Stimulated activated CD8-positive, alpha-beta memory T cell treated with anti-CD3 and anti-CD28 coated beads, Interleukin-12 subunit alpha, Interleukin-12 subunit beta, amount 100 ng/mL, for 24 hours (primary cell): ENCODE measurements at regions not wholly inside any gene's neighbourhood (a gene's known extent, or its start where the extent isn't known, plus 50 kb on each side); places are given as distances from the start of the nearest gene placed in this dataset.
"Not testable (repeated sequence)": the region's sequence is repeated elsewhere in the genome, so short reads cannot be mapped to it uniquely, and the experiment has no call there.

Experiments used
- DNase-seq: peaks from one replicate; pipeline ENCODE4 v3.0.0-alpha.2; 2020; ENCODE audit errors: extremely low read depth

GRCh38 chr6:25157183-25157582, 122.0 kb upstream of the CARMIL1 start:
- no peak for DNase-seq

GRCh38 chr6:25157842-25158241, 121.3 kb upstream of the CARMIL1 start:
- no peak for DNase-seq

GRCh38 chr6:25160134-25160533, 119.0 kb upstream of the CARMIL1 start:
- not testable (repeated sequence) for DNase-seq

GRCh38 chr6:25165177-25165576, 114.0 kb upstream of the CARMIL1 start:
- DNase-seq = no peak

- DNase-seq = no peak
Observed at GRCh38 chr6:25165800-25166199, 113.4 kb upstream of the CARMIL1 start.

GRCh38 chr6:25166955-25167748, 112.0 kb upstream of the CARMIL1 start:
- no peak for DNase-seq

GRCh38 chr6:25167961-25168360, 111.2 kb upstream of the CARMIL1 start:
- no peak for DNase-seq

GRCh38 chr6:25168637-25169036, 110.5 kb upstream of the CARMIL1 start:
- DNase-seq = no peak

- DNase-seq = no peak
Observed at GRCh38 chr6:25169553-25169952, 109.6 kb upstream of the CARMIL1 start.

- no peak for DNase-seq
Observed at GRCh38 chr6:25169961-25170360, 109.2 kb upstream of the CARMIL1 start.

GRCh38 chr6:25170640-25171039, 108.5 kb upstream of the CARMIL1 start:
- no peak for DNase-seq

- no peak for DNase-seq
Observed at GRCh38 chr6:25171301-25171700, 107.9 kb upstream of the CARMIL1 start.

- no peak for DNase-seq
Observed at GRCh38 chr6:25172819-25173218, 106.4 kb upstream of the CARMIL1 start.

- no peak for DNase-seq
Observed at GRCh38 chr6:25173246-25173645, 105.9 kb upstream of the CARMIL1 start.

GRCh38 chr6:25173951-25174474, 105.2 kb upstream of the CARMIL1 start:
- DNase-seq = no peak

GRCh38 chr6:25174678-25175077, 104.5 kb upstream of the CARMIL1 start:
- no peak for DNase-seq

- DNase-seq = no peak
Observed at GRCh38 chr6:25175196-25175595, 104.0 kb upstream of the CARMIL1 start.

GRCh38 chr6:25175681-25176080, 103.5 kb upstream of the CARMIL1 start:
- no peak for DNase-seq

- no peak for DNase-seq
Observed at GRCh38 chr6:25176466-25176865, 102.7 kb upstream of the CARMIL1 start.

GRCh38 chr6:25177500-25178028, 101.6 kb upstream of the CARMIL1 start:
- DNase-seq = no peak

- no peak for DNase-seq
Observed at GRCh38 chr6:25178336-25179035, 100.7 kb upstream of the CARMIL1 start.

- no peak for DNase-seq
Observed at GRCh38 chr6:25179051-25179778, 100.0 kb upstream of the CARMIL1 start.
